ENCODE measurements at regions not wholly inside any gene's neighbourhood (a gene's known extent, or its start where the extent isn't known, plus 50 kb on each side); places are given as distances from the start of the nearest gene placed in this dataset.

DNA sequence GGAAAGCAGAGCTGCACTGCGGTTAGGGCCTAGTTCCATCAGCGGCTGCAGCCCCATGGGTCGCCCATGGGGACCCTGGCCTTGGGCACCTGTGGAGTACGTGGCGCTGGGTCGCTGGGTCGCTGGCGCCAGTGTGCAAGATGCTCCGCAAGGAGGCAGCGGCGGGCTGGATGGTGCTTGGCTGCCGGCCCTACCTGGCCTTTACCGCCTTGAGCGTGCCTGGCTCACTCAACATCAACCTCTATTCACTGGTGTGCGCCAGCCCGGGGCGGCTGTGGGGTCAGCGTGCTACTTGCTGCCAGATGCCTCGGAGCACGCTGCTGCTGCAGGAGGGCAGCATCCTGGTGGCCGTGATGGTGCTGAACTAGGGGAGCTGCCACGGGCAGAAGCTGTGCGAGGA lies 85.1 kb upstream of the RHOU start:
- TF ChIP-seq EZH2 (IDR thresholded peaks at IDR 0.05) (no peak), POLR2AphosphoS5 (IDR thresholded peaks at IDR 0.05; ENCODE audit: borderline replicate concordance, low read depth, low read length) (no peak), FOXP2 (optimal IDR thresholded peaks at IDR 0.05; ENCODE audit: control extremely low read depth, extremely low read length, insufficient read depth) (no peak)

Data from SK-N-MC (cell line).